ENCODE measurements at regions not wholly inside any gene's neighbourhood (a gene's known extent, or its start where the extent isn't known, plus 50 kb on each side); places are given as distances from the start of the nearest gene placed in this dataset.
"Not testable (repeated sequence)": the region's sequence is repeated elsewhere in the genome, so short reads cannot be mapped to it uniquely, and the experiment has no call there.

GRCh38 chrX:33852146-33852545 lies 280.0 kb downstream of the FAM47A start:
- not testable (repeated sequence) for H4K20me1 ChIP-seq (replicated peaks; ENCODE audit: insufficient read depth)

GRCh38 chrX:33840176-33840575 lies 291.9 kb downstream of the FAM47A start:
- no peaks in the 10 kb centered on the region for H3K4me1 ChIP-seq (ENCODE audit: insufficient read depth)
- no peaks in the 10 kb centered on the region for H3K9me2 ChIP-seq (ENCODE audit: insufficient read depth)
- no peaks in the 10 kb centered on the region for H4K20me1 ChIP-seq (replicated peaks; ENCODE audit: insufficient read depth)
- DNase-seq (ENCODE audit: low spot score) (no peak), ATAC-seq (no peak)
- H3K4me3 Mint-ChIP-seq, result no peak overlapping the region
- H3K27ac Mint-ChIP-seq, result no peak overlapping the region
- peaks cover 2% of the 10 kb centered on the region for H3K27me3 Mint-ChIP-seq (ENCODE audit: insufficient read depth, low read depth, poor library complexity)
- no peak overlapping the region for H3K4me2 ChIP-seq
- no peak overlapping the region for H3K27ac ChIP-seq (ENCODE audit: low read depth)
- no peak overlapping the region for H2AFZ ChIP-seq
- H3K27me3 ChIP-seq (ENCODE audit: insufficient read depth), result no peaks in the 10 kb centered on the region
- no peaks in the 10 kb centered on the region for H3F3A ChIP-seq (replicated peaks; ENCODE audit: low read depth)
- no peaks in the 10 kb centered on the region for H3K79me2 ChIP-seq (replicated peaks; ENCODE audit: insufficient read depth)
- no peaks in the 10 kb centered on the region for H3K36me3 Mint-ChIP-seq (ENCODE audit: low read depth)
- no peak overlapping the region for H3K4me3 ChIP-seq
- no peaks in the 10 kb centered on the region for H3K4me1 Mint-ChIP-seq
- H3K36me3 ChIP-seq (ENCODE audit: insufficient read depth), result no peaks in the 10 kb centered on the region
- H3K9me3 Mint-ChIP-seq, result no peaks in the 10 kb centered on the region
- no peak for TF ChIP-seq NANOG (IDR thresholded peaks at IDR 0.05; ENCODE audit: borderline replicate concordance)
- TF ChIP-seq ETS1 (IDR thresholded peaks at IDR 0.05), result no peak
- TF ChIP-seq EZH2phosphoT487 (IDR thresholded peaks at IDR 0.05; ENCODE audit: unreplicated experiment), result no peak
- TF ChIP-seq JUNB (IDR thresholded peaks at IDR 0.05; ENCODE audit: unreplicated experiment), result no peak
- TF ChIP-seq EZH2 (IDR thresholded peaks at IDR 0.05; ENCODE audit: low read depth, unreplicated experiment), result no peak
- TF ChIP-seq POLR2AphosphoS5 (IDR thresholded peaks at IDR 0.05; ENCODE audit: low read depth), result no peak
- TF ChIP-seq CTCF (conservative IDR thresholded peaks at IDR 0.05; ENCODE audit: low read depth in 2 of 2), result no peak
- no peak for TF ChIP-seq STAT1 (IDR thresholded peaks at IDR 0.05; ENCODE audit: unreplicated experiment)
- TF ChIP-seq ZNF331 (CRISPR knock-in tag; IDR thresholded peaks at IDR 0.05; ENCODE audit: low read depth), result no peak
- TF ChIP-seq ZNF462 (CRISPR knock-in tag; IDR thresholded peaks at IDR 0.05), result no peak
- TF ChIP-seq CREB1 (CRISPR knock-in tag; IDR thresholded peaks at IDR 0.05; ENCODE audit: low read depth), result no peak
- no peak for TF ChIP-seq ZNF114 (CRISPR knock-in tag; IDR thresholded peaks at IDR 0.05)

More at GRCh38 chrX:33852146-33852545, 280.0 kb downstream of the FAM47A start:
- not testable (repeated sequence) for H3K27me3 Mint-ChIP-seq (ENCODE audit: insufficient read depth, low read depth, poor library complexity); H3F3A ChIP-seq (replicated peaks; ENCODE audit: low read depth); H3K9me2 ChIP-seq (ENCODE audit: insufficient read depth); H3K27ac Mint-ChIP-seq; H3K36me3 ChIP-seq (ENCODE audit: insufficient read depth); H2AFZ ChIP-seq; H3K27ac ChIP-seq (ENCODE audit: low read depth); H3K4me2 ChIP-seq; H3K9me3 Mint-ChIP-seq; DNase-seq (ENCODE audit: low spot score); H3K36me3 Mint-ChIP-seq (ENCODE audit: low read depth); H3K4me3 ChIP-seq; H3K27me3 ChIP-seq (ENCODE audit: insufficient read depth); H3K79me2 ChIP-seq (replicated peaks; ENCODE audit: insufficient read depth); H3K4me3 Mint-ChIP-seq; ATAC-seq
- peaks cover 20% of the 10 kb centered on the region for H3K4me1 Mint-ChIP-seq
- H3K4me1 ChIP-seq (ENCODE audit: insufficient read depth), result peaks cover 18% of the 10 kb centered on the region; the same call in 1 of the 2 replicates
